HS-5 (cell line): ENCODE measurements at regions not wholly inside any gene's neighbourhood (a gene's known extent, or its start where the extent isn't known, plus 50 kb on each side); places are given as distances from the start of the nearest gene placed in this dataset.

ENCODE experiments used
- DNase-seq: peaks from one replicate; pipeline ENCODE4 v3.0.0-alpha.2; 2012; ENCODE audit warnings: low read depth

- DNase-seq: no peak
Observed at GRCh38 chr13:21757763-21758162, 86.9 kb downstream of the FGF9 start.

DNA sequence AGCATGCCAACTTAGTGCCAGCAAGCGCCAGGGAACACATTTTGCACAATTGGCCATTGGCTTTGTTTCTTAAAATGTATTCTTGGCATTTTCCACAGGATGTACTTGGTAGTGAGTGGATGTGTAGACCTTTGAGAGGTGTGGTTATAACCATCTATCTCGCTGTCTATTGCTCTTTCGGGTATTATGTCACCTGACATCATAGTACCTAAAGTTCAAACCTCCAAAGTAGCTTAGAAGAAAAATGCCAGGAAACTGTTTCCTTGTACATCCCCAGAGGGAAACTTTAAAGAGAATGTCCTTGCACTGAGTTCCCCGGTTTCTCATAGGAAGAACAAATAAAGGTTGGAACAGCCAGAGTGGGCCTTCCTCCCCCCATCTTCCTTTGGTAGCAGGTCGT lies 87.6 kb downstream of the FGF9 start:
- no peak for DNase-seq

- DNase-seq: no peak
Observed at GRCh38 chr13:21759463-21759862, 88.6 kb downstream of the FGF9 start.

DNA sequence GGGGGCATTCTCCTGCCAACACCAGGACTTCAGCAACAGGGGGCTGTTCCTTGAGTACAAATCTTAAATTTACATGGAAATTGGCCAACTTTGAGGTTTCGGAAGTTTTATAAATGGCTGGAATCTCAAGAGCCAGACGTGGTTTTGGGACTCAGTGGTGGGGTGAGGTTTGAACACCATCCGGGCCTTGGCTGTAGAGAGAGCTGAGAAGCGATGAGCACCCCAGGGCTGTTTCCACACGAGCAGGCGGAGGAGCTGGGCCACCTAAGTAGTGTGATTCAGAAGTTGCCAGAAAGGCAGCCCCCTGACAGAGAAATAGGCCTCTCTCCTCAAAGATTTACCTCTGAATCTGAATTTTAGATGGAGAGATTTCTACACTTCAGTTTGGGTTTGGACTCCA lies 89.0 kb downstream of the FGF9 start:
- no peak for DNase-seq

- DNase-seq: no peak
Observed at GRCh38 chr13:21761770-21762169, 90.9 kb downstream of the FGF9 start.

- DNase-seq: no peak
Observed at GRCh38 chr13:21762512-21762911, 91.6 kb downstream of the FGF9 start.

- DNase-seq: no peak
Observed at GRCh38 chr13:21767032-21767431, 96.2 kb downstream of the FGF9 start.

DNA sequence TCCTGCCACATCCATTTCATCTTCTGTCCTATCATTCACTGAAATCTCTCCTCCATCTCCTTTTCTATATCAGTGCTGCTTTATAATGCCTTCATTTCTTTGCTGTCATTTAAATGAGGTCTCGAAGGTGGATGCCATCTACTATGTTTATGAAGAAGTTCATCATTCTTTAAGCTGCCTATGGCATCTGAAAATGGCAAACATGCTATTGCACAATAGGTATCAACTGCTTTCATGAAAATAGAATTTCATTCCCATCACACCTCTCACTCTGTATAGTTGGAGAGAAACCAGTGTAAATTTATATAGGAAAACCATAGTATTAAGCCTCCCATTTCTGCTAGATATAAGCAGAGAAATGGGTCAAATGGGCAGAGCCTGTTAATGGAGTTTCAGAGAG lies 100.2 kb downstream of the FGF9 start:
- no peak for DNase-seq

- no peak for DNase-seq
Observed at GRCh38 chr13:21777166-21777565, 106.3 kb downstream of the FGF9 start.

DNA sequence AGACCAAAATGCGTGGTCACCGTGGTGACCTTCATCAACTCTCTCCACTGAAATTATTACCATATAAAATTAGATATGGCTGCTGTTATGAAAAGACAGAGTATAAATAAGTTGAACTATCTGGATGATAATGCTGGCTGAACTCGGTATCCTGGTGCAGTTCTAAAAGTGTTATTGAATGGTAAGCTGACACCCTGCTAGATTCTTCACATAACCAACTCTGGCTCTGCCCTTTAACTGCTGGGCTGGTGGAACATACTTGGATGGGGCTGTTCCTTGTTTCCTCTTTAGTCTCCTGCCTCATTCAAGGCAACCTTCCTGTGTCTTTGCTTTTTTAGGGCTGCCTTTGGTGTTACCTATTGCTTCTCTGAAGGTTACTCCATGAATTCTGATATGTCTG lies 106.9 kb downstream of the FGF9 start:
- DNase-seq: no peak

- DNase-seq: no peak
Observed at GRCh38 chr13:21782736-21783135, 111.9 kb downstream of the FGF9 start.

DNA sequence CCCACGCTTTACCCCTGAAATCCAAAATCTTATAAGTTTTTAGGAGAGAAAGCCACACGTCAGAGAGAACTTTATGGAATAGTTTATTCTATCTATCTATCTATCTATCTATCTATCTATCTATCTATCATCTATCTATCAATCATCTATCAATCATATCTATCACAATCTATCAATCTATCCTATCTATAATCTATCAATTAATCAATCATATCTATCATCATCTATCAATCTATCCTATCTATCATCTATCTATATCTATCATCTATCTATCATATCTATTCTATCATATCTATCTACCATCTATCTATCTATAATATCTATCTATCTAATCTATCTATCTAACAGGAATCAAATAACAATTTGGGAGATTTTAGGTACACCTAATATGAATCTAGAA lies 115.1 kb downstream of the FGF9 start:
- no peak for DNase-seq

GRCh38 chr13:21796066-21796465 lies 125.2 kb downstream of the FGF9 start:
- DNase-seq: no peak

DNA sequence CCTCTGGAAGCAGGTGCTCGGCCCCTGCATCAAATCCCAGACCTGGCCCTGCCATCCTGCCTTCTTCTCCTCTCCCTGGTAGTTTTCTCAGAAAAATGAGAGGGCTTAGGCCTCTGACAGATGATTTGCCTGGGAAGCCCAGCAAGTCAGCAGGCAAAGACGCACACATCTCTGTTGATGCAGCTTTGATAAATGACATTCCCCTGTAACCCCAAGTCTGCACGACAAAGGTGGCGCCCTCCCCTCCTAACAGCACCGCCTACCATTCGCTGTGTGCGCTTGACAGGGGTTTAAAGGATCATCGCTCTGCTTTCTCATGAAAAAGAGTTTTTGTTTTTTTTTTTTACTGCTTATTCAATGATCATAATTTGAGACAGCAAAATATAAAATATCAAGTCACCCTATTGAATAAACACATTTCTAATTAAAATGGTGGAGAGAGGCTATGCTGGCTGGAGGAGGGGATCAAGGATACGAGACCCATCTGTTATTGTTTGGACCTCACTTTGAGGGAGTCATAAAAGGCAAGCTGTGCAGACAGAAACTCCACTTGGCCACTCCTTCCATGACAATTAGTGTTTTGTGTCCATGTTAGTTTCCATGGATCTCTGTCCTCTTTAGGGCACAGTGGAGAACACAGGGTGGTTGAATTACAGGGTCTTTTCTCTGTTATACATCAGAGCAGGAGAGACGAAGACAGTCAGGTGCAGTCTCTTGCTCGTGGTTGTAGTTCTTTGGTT lies 126.1 kb downstream of the FGF9 start:
- no peak for DNase-seq

DNA sequence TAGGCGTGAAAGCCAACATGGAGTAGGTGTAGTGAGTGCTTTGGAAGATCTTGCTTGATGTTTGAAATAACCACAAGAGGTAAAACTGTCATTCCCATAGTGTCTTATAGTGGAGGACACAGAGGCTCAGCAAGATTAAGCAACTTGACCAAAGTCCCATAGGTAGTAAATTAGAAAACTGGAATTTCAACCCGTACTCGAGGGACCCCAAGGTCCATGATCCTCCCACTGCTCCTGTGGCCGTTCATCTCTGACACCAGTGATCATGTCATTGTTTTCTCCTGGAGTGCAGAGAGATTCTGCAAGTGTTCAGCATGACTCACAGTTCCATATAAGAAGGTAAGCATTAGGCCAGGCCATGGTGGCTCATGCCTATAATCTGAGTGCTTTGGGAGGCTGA lies 126.9 kb downstream of the FGF9 start:
- DNase-seq: no peak

- DNase-seq: no peak
Observed at GRCh38 chr13:21798181-21798580, 127.3 kb downstream of the FGF9 start.

DNA sequence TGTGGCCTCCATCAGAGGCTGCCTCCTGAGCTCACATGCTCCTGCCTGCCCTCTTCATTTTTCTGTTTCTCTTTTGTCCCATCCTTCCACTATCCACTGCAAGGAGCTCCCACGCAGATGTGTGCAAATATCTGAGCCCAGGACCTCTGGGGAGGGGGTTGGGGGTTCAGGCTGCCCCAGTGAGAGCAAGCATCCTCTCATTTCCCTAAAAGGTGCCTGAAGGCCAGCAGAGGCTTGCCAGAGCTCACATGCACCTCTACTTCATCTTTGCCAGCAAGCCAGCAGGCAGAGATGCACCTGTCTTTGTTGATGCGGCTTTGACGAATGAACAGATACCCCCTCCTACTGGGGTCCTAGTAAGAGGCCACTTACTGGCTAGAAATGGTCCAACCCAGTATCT lies 128.8 kb downstream of the FGF9 start:
- DNase-seq: no peak

- DNase-seq: no peak
Observed at GRCh38 chr13:21800837-21801616, 130.2 kb downstream of the FGF9 start.

GRCh38 chr13:21805733-21806132 lies 134.9 kb downstream of the FGF9 start:
- no peak for DNase-seq

DNA sequence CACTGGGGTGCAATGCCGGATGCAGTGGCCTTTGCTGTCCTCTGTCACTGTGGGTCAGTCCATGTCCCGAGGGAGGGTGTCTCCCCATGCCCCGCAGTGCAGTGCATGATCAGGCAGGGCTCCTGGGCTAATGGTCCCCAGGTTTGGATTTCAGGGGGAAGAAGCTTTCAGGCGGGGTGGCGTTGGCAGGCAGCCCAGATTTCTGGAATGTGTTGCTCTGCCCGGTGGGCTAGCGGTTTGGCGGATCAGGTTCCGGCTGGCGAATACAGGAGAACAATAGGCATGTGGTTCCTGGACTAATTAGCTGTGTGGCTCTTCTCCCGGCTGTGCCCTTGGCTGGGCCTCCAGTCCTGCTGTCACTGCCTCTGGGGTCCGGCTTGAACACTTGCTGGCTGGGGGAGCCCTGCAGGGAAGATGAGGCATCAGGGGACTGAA lies 141.3 kb downstream of the FGF9 start:
- no peak for DNase-seq

GRCh38 chr13:21813110-21813509 lies 142.2 kb downstream of the FGF9 start:
- DNase-seq: no peak

- DNase-seq: no peak
Observed at GRCh38 chr13:21813844-21814243, 143.0 kb downstream of the FGF9 start.

GRCh38 chr13:21814604-21815003 lies 143.7 kb downstream of the FGF9 start:
- no peak for DNase-seq

GRCh38 chr13:21817878-21818277 lies 147.0 kb downstream of the FGF9 start:
- no peak for DNase-seq
